SK-N-SH (cell line): ENCODE measurements at regions not wholly inside any gene's neighbourhood (a gene's known extent, or its start where the extent isn't known, plus 50 kb on each side); places are given as distances from the start of the nearest gene placed in this dataset.

Experiments used
- CTCF ChIA-PET: fragments of 300-600, 350-600 bp; formaldehyde crosslinking; extraction: SDS; loops from one replicate; lab custom pipeline; 2021; lab: Yijun Ruan, JAX
- POLR2A ChIA-PET: fragments of 350-600 bp; sonication (Branson Sonifier 250); formaldehyde crosslinking; extraction: SDS; loops from one replicate; lab custom pipeline; 2020; ENCODE audit warnings: antibody characterized with exemption, inconsistent platforms; lab: Yijun Ruan, JAX
- DNase-seq: peaks from one replicate; pipeline ENCODE4 v3.0.0; 2012
- H2AFZ ChIP-seq: fragments of 200-600 bp; sonication (generic); 2 replicates; pipeline ENCODE4 v1.8.1; 2016; ENCODE audit warnings: antibody characterized with exemption, mild to moderate bottlenecking, low read depth
- H3F3A ChIP-seq: fragments of 200-600 bp; sonication (generic); replicated peaks from 2 replicates; pipeline ENCODE3; 2016; ENCODE audit warnings: antibody characterized with exemption, mild to moderate bottlenecking; ENCODE audit not compliant: insufficient read depth
- H3K27ac ChIP-seq, 2 experiments: fragments of 200-500 bp in 1 of 2; fragments of 200-600 bp in 1 of 2; sonication (Bioruptor generic) in 1 of 2; sonication (generic), shearing (Covaris generic) in 1 of 2; 2 replicates each; pipeline versions ENCODE4 v1.5.1 to v1.6.1; 2014 to 2016; ENCODE audit warnings: low read depth in 2 of 2, inconsistent platforms in 1 of 2, low read length in 1 of 2, mild to moderate bottlenecking in 1 of 2, mixed read lengths in 1 of 2
- H3K27me3 ChIP-seq: fragments of 200-600 bp; sonication (generic), shearing (Covaris generic); 2 replicates; pipeline ENCODE4 v1.6.1; 2016; ENCODE audit warnings: mixed run types; ENCODE audit not compliant: insufficient read depth
- H3K36me3 ChIP-seq, 2 experiments: fragments of 200-500 bp in 1 of 2; fragments of 200-600 bp in 1 of 2; sonication (Bioruptor generic) in 1 of 2; sonication (generic) in 1 of 2; replicated peaks in 1 of 2; 2 replicates each; pipeline versions ENCODE3 to v1.5.1; 2014 to 2016; ENCODE audit warnings: low read length in 1 of 2, mild to moderate bottlenecking in 1 of 2; ENCODE audit not compliant: insufficient read depth in 2 of 2, control insufficient read depth in 1 of 2
- H3K4me1 ChIP-seq, 2 experiments: fragments of 200-500 bp in 1 of 2; fragments of 200-600 bp in 1 of 2; sonication (Bioruptor generic) in 1 of 2; sonication (generic), shearing (Covaris generic) in 1 of 2; 2 replicates each; pipeline versions ENCODE4 v1.5.1 to v1.6.1; 2014 to 2016; ENCODE audit warnings: low read depth in 1 of 2, low read length in 1 of 2, mixed run types in 1 of 2; ENCODE audit not compliant: insufficient read depth in 2 of 2, control insufficient read depth in 1 of 2
- H3K4me2 ChIP-seq: fragments of 200-600 bp; sonication (generic), shearing (Covaris generic); 2 replicates; pipeline ENCODE4 v1.6.1; 2017; ENCODE audit warnings: mixed run types
- H3K4me3 ChIP-seq, 2 experiments: fragments of 200-500 bp in 1 of 2; fragments of 200-600 bp in 1 of 2; sonication (Bioruptor generic) in 1 of 2; sonication (generic), shearing (Covaris generic) in 1 of 2; 2 replicates each; pipeline versions ENCODE4 v1.5.1 to v1.8.1; 2014 to 2016; ENCODE audit warnings: low read depth in 2 of 2, inconsistent platforms in 1 of 2, low read length in 1 of 2, mild to moderate bottlenecking in 1 of 2, mixed read lengths in 1 of 2, moderate library complexity in 1 of 2
- H3K79me2 ChIP-seq: fragments of 200-600 bp; sonication (generic); 2 replicates; pipeline ENCODE4 v1.8.1; 2017; ENCODE audit warnings: mild to moderate bottlenecking; ENCODE audit not compliant: insufficient read depth
- H3K9ac ChIP-seq: fragments of 200-600 bp; sonication (generic); 2 replicates; pipeline ENCODE4 v1.6.1; 2017; ENCODE audit warnings: mixed run types
- H3K9me2 ChIP-seq: fragments of 200-600 bp; sonication (generic); 2 replicates; pipeline ENCODE4 v1.6.1; 2017; ENCODE audit warnings: mixed run types
- H3K9me3 ChIP-seq: fragments of 200-600 bp; sonication (generic); 2 replicates; pipeline ENCODE4 v1.6.1; 2017; ENCODE audit warnings: mixed run types, mild to moderate bottlenecking, moderate library complexity
- H4K20me1 ChIP-seq: fragments of 200-600 bp; sonication (generic); 2 replicates; pipeline ENCODE4 v1.6.1; 2017; ENCODE audit warnings: mild to moderate bottlenecking, mixed run types; ENCODE audit not compliant: insufficient read depth
- FOXJ3 ChIP-seq: sonication (generic); formaldehyde crosslinking; IDR thresholded peaks from 2 replicates; pipeline ENCODE4 v1.5.1; 2020; ENCODE audit warnings: mild to moderate bottlenecking, missing genetic modification reagents
- GATA2 ChIP-seq: sonication (generic); formaldehyde crosslinking; IDR thresholded peaks from 2 replicates; pipeline ENCODE4 v1.5.0; 2020; ENCODE audit warnings: mild to moderate bottlenecking, missing genetic modification reagents
- JUND ChIP-seq: IDR thresholded peaks from 2 replicates; pipeline ENCODE4 v1.4.0; 2012
- MEF2A ChIP-seq: IDR thresholded peaks from 2 replicates; pipeline ENCODE4 v1.4.0; 2012; ENCODE audit warnings: low read depth, borderline replicate concordance
- POLR2AphosphoS5 ChIP-seq: IDR thresholded peaks from 2 replicates; pipeline ENCODE4 v1.6.1; 2012; ENCODE audit warnings: low read depth, low read length
- RFX5 ChIP-seq: IDR thresholded peaks from 2 replicates; pipeline ENCODE4 v1.6.1; 2012; ENCODE audit warnings: mild to moderate bottlenecking, improper control_type of control experiment, low read length
- YY1 ChIP-seq: IDR thresholded peaks from 2 replicates; pipeline ENCODE4 v1.4.0; 2012; ENCODE audit warnings: low read depth, mild to moderate bottlenecking
- WGBS: methylation state at CpG from one replicate; pipeline ENCODE4 v1.1.6; 2017; ENCODE audit warnings: low lambda C conversion rate; 5-methylcytosine and 5-hydroxymethylcytosine counted together
- TF ChIP-seq, protein P1 (sequence below): IDR thresholded peaks from 2 replicates; pipeline ENCODE4 v1.6.1; 2012; ENCODE audit warnings: mild to moderate bottlenecking, low read depth, low read length, moderate library complexity
- TF ChIP-seq, protein P2 (sequence below): fragments of 150-350 bp; IDR thresholded peaks from 2 replicates; pipeline ENCODE4 v1.6.1; 2016; ENCODE audit warnings: mild to moderate bottlenecking, low read depth, low read length
- TF ChIP-seq, protein P3 (sequence below): IDR thresholded peaks from 2 replicates; pipeline ENCODE4 v1.4.0; 2012; ENCODE audit warnings: low read depth, borderline replicate concordance
- TF ChIP-seq, protein P4 (sequence below): IDR thresholded peaks from 2 replicates; pipeline ENCODE4; 2012
- TF ChIP-seq, protein P5 (sequence below): fragments of 150-350 bp; IDR thresholded peaks from 2 replicates; pipeline ENCODE4 v1.6.1; 2017; ENCODE audit warnings: antibody characterized with exemption, low read length, low read depth, borderline replicate concordance

DNA sequence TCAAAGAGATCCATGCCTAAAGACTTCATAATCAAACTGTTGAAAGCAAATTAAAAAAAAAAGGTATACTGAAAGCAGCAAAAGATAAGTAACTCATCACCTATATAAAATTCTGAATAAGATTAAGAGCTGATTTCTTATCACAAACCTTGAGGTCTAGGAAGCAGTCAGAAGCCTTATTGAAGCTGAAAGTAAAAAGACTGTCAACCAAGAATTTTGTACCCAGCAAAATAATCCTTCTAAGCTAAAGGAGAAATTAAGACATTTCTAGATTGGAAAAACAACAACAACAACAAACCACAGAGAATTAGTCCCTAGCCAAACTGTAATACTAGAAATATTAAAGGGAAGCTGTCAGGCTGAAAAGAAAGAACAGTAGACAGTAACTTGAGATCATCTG lies 622.9 kb downstream of the PCDH7 start (continued):
- TF ChIP-seq, protein P1, sequence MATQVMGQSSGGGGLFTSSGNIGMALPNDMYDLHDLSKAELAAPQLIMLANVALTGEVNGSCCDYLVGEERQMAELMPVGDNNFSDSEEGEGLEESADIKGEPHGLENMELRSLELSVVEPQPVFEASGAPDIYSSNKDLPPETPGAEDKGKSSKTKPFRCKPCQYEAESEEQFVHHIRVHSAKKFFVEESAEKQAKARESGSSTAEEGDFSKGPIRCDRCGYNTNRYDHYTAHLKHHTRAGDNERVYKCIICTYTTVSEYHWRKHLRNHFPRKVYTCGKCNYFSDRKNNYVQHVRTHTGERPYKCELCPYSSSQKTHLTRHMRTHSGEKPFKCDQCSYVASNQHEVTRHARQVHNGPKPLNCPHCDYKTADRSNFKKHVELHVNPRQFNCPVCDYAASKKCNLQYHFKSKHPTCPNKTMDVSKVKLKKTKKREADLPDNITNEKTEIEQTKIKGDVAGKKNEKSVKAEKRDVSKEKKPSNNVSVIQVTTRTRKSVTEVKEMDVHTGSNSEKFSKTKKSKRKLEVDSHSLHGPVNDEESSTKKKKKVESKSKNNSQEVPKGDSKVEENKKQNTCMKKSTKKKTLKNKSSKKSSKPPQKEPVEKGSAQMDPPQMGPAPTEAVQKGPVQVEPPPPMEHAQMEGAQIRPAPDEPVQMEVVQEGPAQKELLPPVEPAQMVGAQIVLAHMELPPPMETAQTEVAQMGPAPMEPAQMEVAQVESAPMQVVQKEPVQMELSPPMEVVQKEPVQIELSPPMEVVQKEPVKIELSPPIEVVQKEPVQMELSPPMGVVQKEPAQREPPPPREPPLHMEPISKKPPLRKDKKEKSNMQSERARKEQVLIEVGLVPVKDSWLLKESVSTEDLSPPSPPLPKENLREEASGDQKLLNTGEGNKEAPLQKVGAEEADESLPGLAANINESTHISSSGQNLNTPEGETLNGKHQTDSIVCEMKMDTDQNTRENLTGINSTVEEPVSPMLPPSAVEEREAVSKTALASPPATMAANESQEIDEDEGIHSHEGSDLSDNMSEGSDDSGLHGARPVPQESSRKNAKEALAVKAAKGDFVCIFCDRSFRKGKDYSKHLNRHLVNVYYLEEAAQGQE: no peak
- TF ChIP-seq, protein P2, sequence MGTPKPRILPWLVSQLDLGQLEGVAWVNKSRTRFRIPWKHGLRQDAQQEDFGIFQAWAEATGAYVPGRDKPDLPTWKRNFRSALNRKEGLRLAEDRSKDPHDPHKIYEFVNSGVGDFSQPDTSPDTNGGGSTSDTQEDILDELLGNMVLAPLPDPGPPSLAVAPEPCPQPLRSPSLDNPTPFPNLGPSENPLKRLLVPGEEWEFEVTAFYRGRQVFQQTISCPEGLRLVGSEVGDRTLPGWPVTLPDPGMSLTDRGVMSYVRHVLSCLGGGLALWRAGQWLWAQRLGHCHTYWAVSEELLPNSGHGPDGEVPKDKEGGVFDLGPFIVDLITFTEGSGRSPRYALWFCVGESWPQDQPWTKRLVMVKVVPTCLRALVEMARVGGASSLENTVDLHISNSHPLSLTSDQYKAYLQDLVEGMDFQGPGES: no peak

DNA sequence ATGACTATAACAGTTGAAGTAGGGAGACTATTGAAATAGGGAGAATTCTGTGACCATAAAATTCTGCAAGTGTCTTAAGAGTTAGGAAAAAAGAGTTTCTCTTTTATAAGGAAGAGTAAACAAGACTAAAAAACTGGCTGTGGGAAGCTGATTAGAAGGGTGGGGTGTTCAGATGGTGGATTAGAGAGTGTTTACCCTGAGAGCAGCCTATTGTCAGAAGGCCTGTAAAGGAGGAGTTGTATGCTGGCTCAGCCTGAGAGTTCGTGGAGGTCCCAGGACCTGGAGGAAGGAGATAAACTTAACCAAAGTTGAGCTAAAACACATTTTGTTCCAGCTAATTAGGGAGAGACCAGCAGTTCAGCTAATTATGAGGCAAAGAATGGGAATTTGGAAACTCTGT lies 629.7 kb downstream of the PCDH7 start:
- Histone ChIP-seq H3K36me3 (no peaks in the 10 kb centered on the region), H3K4me1 (no peaks in the 10 kb centered on the region), H3F3A (no peaks in the 10 kb centered on the region), H3K9me3 (no peaks in the 10 kb centered on the region), H3K9me2 (no peaks in the 10 kb centered on the region), H3K4me3 (no peak overlapping the region), H3K79me2 (no peaks in the 10 kb centered on the region), H3K27ac (no peak overlapping the region), H3K27me3 (no peaks in the 10 kb centered on the region), H4K20me1 (no peaks in the 10 kb centered on the region), H3K4me2 (no peak overlapping the region), H2AFZ (no peak overlapping the region), H3K9ac (no peak overlapping the region)
- ChIA-PET CTCF (no interaction called here), POLR2A (no interaction called here)
- DNase-seq: no peak
- 6% methylated on average over 1 of the region's 1 CpG for WGBS
- TF ChIP-seq, protein P3, sequence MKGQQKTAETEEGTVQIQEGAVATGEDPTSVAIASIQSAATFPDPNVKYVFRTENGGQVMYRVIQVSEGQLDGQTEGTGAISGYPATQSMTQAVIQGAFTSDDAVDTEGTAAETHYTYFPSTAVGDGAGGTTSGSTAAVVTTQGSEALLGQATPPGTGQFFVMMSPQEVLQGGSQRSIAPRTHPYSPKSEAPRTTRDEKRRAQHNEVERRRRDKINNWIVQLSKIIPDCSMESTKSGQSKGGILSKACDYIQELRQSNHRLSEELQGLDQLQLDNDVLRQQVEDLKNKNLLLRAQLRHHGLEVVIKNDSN: no peak
- TF ChIP-seq JUND: no peak
- TF ChIP-seq, all 33 proteins: peak for 0

DNA sequence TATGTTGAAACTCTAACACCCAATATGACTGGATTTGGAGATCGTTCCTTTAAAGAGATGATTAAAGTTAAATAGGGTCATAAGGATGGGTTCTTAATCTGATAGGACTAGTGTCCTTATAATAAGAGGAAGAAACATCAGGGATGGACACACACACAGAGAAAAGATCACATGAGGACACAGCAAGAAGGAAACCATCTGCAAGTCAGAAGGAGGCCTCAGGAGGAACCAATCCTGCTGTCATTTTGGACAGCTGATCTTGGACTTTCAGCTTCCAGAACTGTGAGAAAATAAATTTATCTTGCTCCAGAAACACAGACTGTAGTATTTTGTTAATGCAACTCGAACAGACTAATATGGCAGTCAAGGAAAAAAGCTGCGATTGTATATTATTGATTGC lies 631.5 kb downstream of the PCDH7 start:
- no peak for TF ChIP-seq MEF2A
- TF ChIP-seq FOXJ3 (CRISPR knock-in tag): no peak
- TF ChIP-seq YY1: no peak
- TF ChIP-seq JUND: no peak
- TF ChIP-seq, protein P4, sequence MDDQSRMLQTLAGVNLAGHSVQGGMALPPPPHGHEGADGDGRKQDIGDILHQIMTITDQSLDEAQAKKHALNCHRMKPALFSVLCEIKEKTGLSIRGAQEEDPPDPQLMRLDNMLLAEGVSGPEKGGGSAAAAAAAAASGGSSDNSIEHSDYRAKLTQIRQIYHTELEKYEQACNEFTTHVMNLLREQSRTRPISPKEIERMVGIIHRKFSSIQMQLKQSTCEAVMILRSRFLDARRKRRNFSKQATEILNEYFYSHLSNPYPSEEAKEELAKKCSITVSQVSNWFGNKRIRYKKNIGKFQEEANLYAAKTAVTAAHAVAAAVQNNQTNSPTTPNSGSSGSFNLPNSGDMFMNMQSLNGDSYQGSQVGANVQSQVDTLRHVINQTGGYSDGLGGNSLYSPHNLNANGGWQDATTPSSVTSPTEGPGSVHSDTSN: no peak
- TF ChIP-seq GATA2 (CRISPR knock-in tag): no peak
- TF ChIP-seq RFX5: no peak
- TF ChIP-seq POLR2AphosphoS5: no peak
- TF ChIP-seq, protein P5, sequence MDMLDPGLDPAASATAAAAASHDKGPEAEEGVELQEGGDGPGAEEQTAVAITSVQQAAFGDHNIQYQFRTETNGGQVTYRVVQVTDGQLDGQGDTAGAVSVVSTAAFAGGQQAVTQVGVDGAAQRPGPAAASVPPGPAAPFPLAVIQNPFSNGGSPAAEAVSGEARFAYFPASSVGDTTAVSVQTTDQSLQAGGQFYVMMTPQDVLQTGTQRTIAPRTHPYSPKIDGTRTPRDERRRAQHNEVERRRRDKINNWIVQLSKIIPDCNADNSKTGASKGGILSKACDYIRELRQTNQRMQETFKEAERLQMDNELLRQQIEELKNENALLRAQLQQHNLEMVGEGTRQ: no peak

More for the DNA sequence above, 631.5 kb downstream of the PCDH7 start:
- DNase-seq: no peak
- Histone ChIP-seq H3K27ac (no peak overlapping the region), H3K9ac (no peak overlapping the region), H3K9me3 (no peaks in the 10 kb centered on the region), H3K27me3 (no peaks in the 10 kb centered on the region), H4K20me1 (no peaks in the 10 kb centered on the region), H3K4me2 (no peak overlapping the region), H3F3A (no peaks in the 10 kb centered on the region), H3K9me2 (no peaks in the 10 kb centered on the region), H3K36me3 (no peaks in the 10 kb centered on the region), H2AFZ (no peak overlapping the region), H3K4me1 (no peaks in the 10 kb centered on the region), H3K79me2 (no peaks in the 10 kb centered on the region), H3K4me3 (no peak overlapping the region)
- ChIA-PET CTCF (no interaction called here), POLR2A (no interaction called here)
- 22% methylated on average over 3 of the region's 3 CpGs for WGBS
